22Rv1 (cell line): ENCODE measurements at regions not wholly inside any gene's neighbourhood (a gene's known extent, or its start where the extent isn't known, plus 50 kb on each side); places are given as distances from the start of the nearest gene placed in this dataset.

ENCODE experiments used
- ZFX ChIP-seq: fragments of 450-650 bp; IDR thresholded peaks from 2 replicates; pipeline ENCODE4 v1.6.1; 2017; ENCODE audit warnings: antibody characterized with exemption, borderline replicate concordance
- TF ChIP-seq, protein P1 (sequence below): fragments of 450-650 bp; IDR thresholded peaks from 2 replicates; pipeline ENCODE4 v1.5.1; 2017; ENCODE audit warnings: mild to moderate bottlenecking

DNA sequence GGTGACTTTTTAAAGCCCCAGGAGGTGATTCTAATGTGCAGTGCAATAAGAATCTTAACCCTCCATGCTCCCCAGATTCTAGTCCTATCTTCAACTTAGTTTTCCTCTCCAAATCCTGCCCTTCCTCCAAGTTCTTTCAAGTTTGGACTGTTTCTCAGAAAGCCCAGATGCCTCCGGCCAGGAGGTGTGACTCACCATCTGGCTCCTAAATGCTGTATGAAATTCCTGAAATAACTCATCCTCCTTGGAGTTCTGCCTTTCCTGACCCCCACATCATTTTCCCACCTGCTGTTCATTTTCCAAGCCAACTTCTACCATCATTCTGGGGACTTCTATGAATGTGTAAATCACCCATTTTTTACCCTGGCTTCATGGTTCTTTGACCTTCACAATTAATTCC, 118.2 kb upstream of the NOL4 start:
- TF ChIP-seq, protein P1, sequence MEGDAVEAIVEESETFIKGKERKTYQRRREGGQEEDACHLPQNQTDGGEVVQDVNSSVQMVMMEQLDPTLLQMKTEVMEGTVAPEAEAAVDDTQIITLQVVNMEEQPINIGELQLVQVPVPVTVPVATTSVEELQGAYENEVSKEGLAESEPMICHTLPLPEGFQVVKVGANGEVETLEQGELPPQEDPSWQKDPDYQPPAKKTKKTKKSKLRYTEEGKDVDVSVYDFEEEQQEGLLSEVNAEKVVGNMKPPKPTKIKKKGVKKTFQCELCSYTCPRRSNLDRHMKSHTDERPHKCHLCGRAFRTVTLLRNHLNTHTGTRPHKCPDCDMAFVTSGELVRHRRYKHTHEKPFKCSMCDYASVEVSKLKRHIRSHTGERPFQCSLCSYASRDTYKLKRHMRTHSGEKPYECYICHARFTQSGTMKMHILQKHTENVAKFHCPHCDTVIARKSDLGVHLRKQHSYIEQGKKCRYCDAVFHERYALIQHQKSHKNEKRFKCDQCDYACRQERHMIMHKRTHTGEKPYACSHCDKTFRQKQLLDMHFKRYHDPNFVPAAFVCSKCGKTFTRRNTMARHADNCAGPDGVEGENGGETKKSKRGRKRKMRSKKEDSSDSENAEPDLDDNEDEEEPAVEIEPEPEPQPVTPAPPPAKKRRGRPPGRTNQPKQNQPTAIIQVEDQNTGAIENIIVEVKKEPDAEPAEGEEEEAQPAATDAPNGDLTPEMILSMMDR, result no peak
- no peak for TF ChIP-seq ZFX
